RWPE1 (cell line): ENCODE measurements at regions not wholly inside any gene's neighbourhood (a gene's known extent, or its start where the extent isn't known, plus 50 kb on each side); places are given as distances from the start of the nearest gene placed in this dataset.

ENCODE experiments used
- CTCF ChIA-PET: fragments of 350-600 bp; sonication (Branson Sonifier 250); formaldehyde crosslinking; extraction: SDS; loops from one replicate; lab custom pipeline; 2021; lab: Yijun Ruan, JAX
- POLR2A ChIA-PET: fragments of 400-600 bp; formaldehyde crosslinking; extraction: SDS; loops from one replicate; lab custom pipeline; 2020; ENCODE audit warnings: antibody characterized with exemption; ENCODE audit not compliant: low non-redundant PET; lab: Yijun Ruan, JAX
- DNase-seq: peaks from one replicate; pipeline ENCODE4 v3.0.0; 2012; ENCODE audit warnings: low spot score
- H3K27ac ChIP-seq: fragments of 450-650 bp; 2 replicates; pipeline ENCODE4 v1.5.1; 2017
- TF ChIP-seq, protein P1 (sequence below): fragments of 450-650 bp; conservative IDR thresholded peaks from 2 replicates; pipeline ENCODE4 v1.5.1; 2017; ENCODE audit warnings: low read depth, mild to moderate bottlenecking

GRCh38 chr14:86039176-86039575 lies 509.2 kb downstream of the FLRT2 start:
- DNase-seq = no peak
- ChIA-PET CTCF (no interaction called here), POLR2A (no interaction called here)
- TF ChIP-seq, protein P1, sequence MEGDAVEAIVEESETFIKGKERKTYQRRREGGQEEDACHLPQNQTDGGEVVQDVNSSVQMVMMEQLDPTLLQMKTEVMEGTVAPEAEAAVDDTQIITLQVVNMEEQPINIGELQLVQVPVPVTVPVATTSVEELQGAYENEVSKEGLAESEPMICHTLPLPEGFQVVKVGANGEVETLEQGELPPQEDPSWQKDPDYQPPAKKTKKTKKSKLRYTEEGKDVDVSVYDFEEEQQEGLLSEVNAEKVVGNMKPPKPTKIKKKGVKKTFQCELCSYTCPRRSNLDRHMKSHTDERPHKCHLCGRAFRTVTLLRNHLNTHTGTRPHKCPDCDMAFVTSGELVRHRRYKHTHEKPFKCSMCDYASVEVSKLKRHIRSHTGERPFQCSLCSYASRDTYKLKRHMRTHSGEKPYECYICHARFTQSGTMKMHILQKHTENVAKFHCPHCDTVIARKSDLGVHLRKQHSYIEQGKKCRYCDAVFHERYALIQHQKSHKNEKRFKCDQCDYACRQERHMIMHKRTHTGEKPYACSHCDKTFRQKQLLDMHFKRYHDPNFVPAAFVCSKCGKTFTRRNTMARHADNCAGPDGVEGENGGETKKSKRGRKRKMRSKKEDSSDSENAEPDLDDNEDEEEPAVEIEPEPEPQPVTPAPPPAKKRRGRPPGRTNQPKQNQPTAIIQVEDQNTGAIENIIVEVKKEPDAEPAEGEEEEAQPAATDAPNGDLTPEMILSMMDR = no peak
- H3K27ac ChIP-seq = no peak overlapping the region

DNA sequence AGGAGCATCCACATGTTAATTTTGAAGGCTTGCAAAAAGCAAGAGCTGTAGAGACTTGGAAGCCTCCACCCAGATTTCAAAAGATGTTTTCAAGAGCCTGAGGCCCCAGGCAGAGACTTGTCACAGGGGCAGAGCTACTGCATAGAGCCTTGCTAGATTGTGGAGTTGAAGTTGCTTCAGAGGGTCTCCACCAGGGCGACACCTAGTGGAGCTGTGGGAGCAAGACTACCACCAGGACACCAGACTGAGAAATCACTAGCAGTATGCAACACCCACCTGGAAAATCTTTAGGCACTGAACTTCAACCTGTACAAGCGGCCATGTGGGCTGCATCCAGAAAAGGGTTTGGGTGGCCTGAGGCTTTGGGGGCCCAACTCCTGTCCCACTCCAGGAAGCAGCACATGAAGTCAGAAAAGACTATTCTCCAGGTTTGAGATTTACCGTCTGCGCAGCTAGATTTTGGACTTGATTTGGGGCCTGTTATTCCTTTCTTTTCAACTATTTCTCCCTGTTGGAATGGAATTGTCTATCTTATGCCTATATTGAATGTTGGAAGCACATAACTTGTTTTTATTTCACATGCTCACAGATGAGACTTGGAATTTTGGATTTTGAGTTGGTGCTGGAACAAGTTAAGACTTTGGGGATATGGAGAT lies 508.6 kb downstream of the FLRT2 start:
- H3K27ac ChIP-seq = no peak overlapping the region
- DNase-seq = peak; percentile 23
- TF ChIP-seq, protein P1 = peak; percentile 56
- POLR2A ChIA-PET = no interaction called here
- CTCF ChIA-PET = interaction anchor here (0.6 kb wide), 1 partner anchor 285 kb away, joined by 4 read pairs; no protein-coding TSS in a partner anchor

- TF ChIP-seq, protein P1 = no peak
- DNase-seq = no peak
- POLR2A ChIA-PET = no interaction called here
- H3K27ac ChIP-seq = no peak overlapping the region
- CTCF ChIA-PET = interaction anchor here (0.5 to 0.7 kb wide), 4 partner anchors 25 to 793 kb away, joined by 3 to 4 read pairs (median 4); no protein-coding TSS in a partner anchor
These were observed 505.9 kb downstream of the FLRT2 start for GRCh38 chr14:86035882-86036281.

DNA sequence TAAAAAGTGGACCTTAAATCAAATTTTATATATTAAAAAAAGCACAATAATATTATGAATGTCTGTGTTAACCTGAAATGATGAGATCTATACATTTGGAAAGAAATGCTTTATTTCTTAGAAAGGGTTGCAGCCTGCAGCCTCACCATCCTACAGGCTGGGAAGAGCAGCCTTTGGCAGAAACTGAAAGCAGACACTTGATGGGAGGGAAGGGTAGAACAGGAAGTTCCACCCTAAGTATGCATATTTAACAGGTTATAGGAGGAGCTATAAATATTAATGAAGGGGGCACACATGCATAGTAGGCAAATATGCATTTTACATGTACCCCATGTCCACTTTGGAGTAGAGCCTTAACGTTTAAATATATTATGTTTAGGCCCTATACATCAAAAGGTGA lies 498.0 kb downstream of the FLRT2 start:
- ChIA-PET POLR2A (no interaction called here), CTCF (no interaction called here)
- DNase-seq = no peak
- no peak overlapping the region for H3K27ac ChIP-seq
- TF ChIP-seq, protein P1 = no peak

DNA sequence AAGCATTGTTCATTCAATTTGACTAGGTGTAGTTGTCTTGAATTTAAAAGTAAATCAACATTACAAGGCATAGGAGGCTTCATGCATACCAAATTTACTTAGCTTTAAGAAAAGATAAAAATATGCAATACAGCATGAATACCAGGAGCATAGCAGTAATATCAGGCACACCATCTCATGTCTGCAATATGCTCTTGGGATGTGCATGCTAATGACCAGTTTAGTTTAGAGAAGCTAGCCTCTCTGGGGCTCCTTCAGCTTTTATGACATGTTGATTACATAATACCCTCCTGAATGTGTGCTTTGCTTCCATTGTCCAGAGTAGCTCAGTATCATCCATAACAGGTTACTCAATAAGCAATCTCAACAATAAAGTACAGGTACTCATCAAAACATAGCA lies 497.2 kb downstream of the FLRT2 start:
- ChIA-PET CTCF (no interaction called here), POLR2A (no interaction called here)
- TF ChIP-seq, protein P1 = no peak
- DNase-seq = no peak
- H3K27ac ChIP-seq = no peak overlapping the region

GRCh38 chr14:86022031-86022629 lies 492.2 kb downstream of the FLRT2 start:
- TF ChIP-seq, protein P1 = no peak
- no peak overlapping the region for H3K27ac ChIP-seq
- CTCF ChIA-PET = interaction anchor here (0.5 kb wide), 1 partner anchor 135 kb away, joined by 7 read pairs; no protein-coding TSS in a partner anchor
- POLR2A ChIA-PET = no interaction called here
- no peak for DNase-seq
